HG02763 (cell line): ENCODE measurements at regions not wholly inside any gene's neighbourhood (a gene's known extent, or its start where the extent isn't known, plus 50 kb on each side); places are given as distances from the start of the nearest gene placed in this dataset.

Source experiments
- ATAC-seq: cut with Tn5 transposase; IDR thresholded peaks from one replicate; pipeline ENCODE4 v1.9.1; 2021; ENCODE audit warnings: mild to moderate bottlenecking, moderate library complexity; ENCODE audit not compliant: unreplicated experiment

GRCh38 chr14:54306806-54307205 lies 90.0 kb upstream of the CDKN3 start:
- no peak for ATAC-seq

GRCh38 chr14:54309615-54310014 lies 87.2 kb upstream of the CDKN3 start:
- ATAC-seq: no peak

- no peak for ATAC-seq
Observed at GRCh38 chr14:54310151-54310850, 86.5 kb upstream of the CDKN3 start.

- ATAC-seq: no peak
Observed at GRCh38 chr14:54310851-54311228, 86.0 kb upstream of the CDKN3 start.

- ATAC-seq: no peak
Observed at GRCh38 chr14:54312166-54312801, 84.5 kb upstream of the CDKN3 start.

- ATAC-seq: no peak
Observed at GRCh38 chr14:54314365-54315104, 82.3 kb upstream of the CDKN3 start.

- no peak for ATAC-seq
Observed at GRCh38 chr14:54316652-54317051, 80.2 kb upstream of the CDKN3 start.

- no peak for ATAC-seq
Observed at GRCh38 chr14:54317391-54317790, 79.4 kb upstream of the CDKN3 start.

GRCh38 chr14:54322246-54322645 lies 74.6 kb upstream of the CDKN3 start:
- no peak for ATAC-seq

- no peak for ATAC-seq
Observed at GRCh38 chr14:54322701-54323337, 74.0 kb upstream of the CDKN3 start.

- no peak for ATAC-seq
Observed at GRCh38 chr14:54325766-54326165, 71.0 kb upstream of the CDKN3 start.

GRCh38 chr14:54329082-54329695 lies 67.6 kb upstream of the CDKN3 start:
- no peak for ATAC-seq

- no peak for ATAC-seq
Observed at GRCh38 chr14:54330876-54331275, 65.9 kb upstream of the CDKN3 start.

GRCh38 chr14:54331516-54331915 lies 65.3 kb upstream of the CDKN3 start:
- ATAC-seq: no peak

- ATAC-seq: no peak
Observed at GRCh38 chr14:54332490-54332889, 64.3 kb upstream of the CDKN3 start.

GRCh38 chr14:54333511-54333910 lies 63.3 kb upstream of the CDKN3 start:
- ATAC-seq: no peak

- no peak for ATAC-seq
Observed at GRCh38 chr14:54335569-54336155, 61.1 kb upstream of the CDKN3 start.

- no peak for ATAC-seq
Observed at GRCh38 chr14:54337314-54337713, 59.5 kb upstream of the CDKN3 start.

- ATAC-seq: no peak
Observed at GRCh38 chr14:54338696-54339317, 58.0 kb upstream of the CDKN3 start.

- ATAC-seq: no peak
Observed at GRCh38 chr14:54339771-54340170, 57.0 kb upstream of the CDKN3 start.
